GM12865 (cell line): ENCODE measurements at regions not wholly inside any gene's neighbourhood (a gene's known extent, or its start where the extent isn't known, plus 50 kb on each side); places are given as distances from the start of the nearest gene placed in this dataset.

Experiments
- DNase-seq: peaks from one replicate; pipeline ENCODE4 v3.0.0; 2010; ENCODE audit warnings: low read depth
- H3K4me3 ChIP-seq: 2 replicates; pipeline ENCODE4 v1.5.1; 2011; ENCODE audit warnings: mild to moderate bottlenecking, low read depth, low read length, control low read depth
- CTCF ChIP-seq: IDR thresholded peaks from 2 replicates; pipeline ENCODE4 v1.5.1; 2011; ENCODE audit warnings: low read length, control low read depth, low read depth, inconsistent platforms; ENCODE audit not compliant: insufficient read depth; ENCODE audit errors: missing control alignments

- H3K4me3 ChIP-seq, result no peak overlapping the region
- TF ChIP-seq CTCF, result no peak
- DNase-seq, result no peak
These were observed 116.6 kb upstream of the LCORL start for GRCh38 chr4:18138076-18138665.

DNA sequence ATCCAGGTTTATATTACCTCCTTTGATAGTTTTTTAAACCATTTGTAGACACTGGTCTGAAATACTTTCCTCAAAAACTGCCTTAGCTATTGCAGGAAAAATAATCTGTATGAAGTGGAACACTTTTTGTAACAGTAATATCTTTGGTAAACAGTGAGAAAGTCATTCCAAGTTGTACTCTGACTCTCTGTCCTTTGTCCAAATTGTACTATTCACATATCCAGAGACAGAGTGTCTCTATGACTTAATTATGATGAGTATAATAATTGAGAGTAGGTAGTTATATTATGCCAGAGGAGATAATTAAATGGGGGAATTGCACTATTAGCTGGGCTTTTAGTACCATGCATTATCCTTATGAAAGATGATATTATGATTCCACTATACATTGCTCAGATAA, 112.6 kb upstream of the LCORL start:
- TF ChIP-seq CTCF, result no peak
- no peak overlapping the region for H3K4me3 ChIP-seq
- no peak for DNase-seq

GRCh38 chr4:18130256-18130655, 108.7 kb upstream of the LCORL start:
- no peak for DNase-seq
- H3K4me3 ChIP-seq, result no peak overlapping the region
- TF ChIP-seq CTCF, result no peak

DNA sequence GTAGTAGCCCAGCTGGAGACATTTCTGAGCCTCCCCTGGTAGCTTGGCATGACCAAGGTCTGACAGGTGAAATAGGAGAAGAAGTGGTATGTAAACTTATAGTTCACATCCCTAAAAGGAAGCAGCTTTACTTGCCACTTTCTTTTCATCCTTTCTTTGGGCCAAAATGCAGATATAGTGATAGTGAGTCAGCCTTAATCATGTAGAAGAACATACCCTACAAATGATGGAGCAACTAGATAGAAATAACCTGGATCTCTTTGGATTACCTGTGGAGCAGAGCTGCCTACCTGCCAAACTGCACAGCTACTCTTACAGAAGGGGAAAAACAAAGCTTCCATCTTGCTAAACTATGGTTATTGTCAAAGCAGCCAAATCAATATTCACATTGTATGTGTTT, 106.7 kb upstream of the LCORL start:
- DNase-seq, result no peak
- no peak overlapping the region for H3K4me3 ChIP-seq
- TF ChIP-seq CTCF, result no peak

GRCh38 chr4:18127030-18127429, 105.5 kb upstream of the LCORL start:
- no peak for TF ChIP-seq CTCF
- DNase-seq, result no peak

DNA sequence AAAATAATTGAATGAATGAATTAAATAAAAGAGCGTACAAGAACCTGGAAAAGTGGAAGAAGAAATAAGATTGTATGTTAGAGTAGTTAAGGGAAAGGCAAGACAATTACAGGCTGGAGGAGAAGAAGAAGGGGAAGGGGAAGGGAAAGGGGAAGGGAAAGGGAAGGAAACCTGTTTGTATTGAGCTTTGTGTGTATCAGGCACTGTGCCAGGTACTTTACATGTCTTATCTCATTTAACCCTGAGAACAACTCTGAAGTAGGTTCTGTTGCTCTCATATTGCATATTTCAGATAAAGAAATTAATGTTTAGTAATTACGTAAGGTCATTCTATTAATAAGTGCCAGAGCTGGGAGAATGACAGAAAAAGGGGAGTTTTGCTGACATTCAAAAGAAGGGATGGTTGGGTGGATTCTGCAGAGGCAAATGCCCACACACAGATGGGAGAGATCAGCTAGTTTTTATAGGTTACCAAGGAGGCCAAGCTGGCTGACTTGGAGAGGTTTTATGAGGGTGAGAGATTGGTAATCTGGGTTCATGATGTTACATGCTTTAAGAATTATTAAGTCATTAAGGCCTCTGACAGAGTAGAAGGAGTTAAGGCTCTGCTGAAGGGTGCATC, 92.3 kb upstream of the LCORL start:
- TF ChIP-seq CTCF, result no peak
- H3K4me3 ChIP-seq, result no peak overlapping the region
- no peak for DNase-seq

More at GRCh38 chr4:18127030-18127429, 105.5 kb upstream of the LCORL start:
- H3K4me3 ChIP-seq, result no peak overlapping the region

DNA sequence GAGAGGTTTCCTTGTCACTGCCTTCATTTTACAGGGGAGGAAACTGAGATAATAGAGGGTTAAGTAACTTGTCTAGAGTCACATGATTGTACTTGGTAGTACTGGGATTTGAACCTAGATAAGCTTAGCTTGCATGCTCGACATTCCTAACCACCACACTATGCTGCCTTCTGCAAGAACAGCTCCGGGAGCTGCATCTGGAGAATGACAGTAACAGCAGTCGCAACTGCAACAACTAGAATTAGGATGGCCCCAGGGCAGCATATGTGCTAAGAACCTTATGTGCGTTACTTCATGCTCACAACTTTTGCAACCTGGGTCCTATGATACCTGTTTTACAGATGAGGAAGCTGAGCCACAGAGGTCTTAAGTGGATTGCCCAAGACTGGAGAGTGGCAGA, 89.5 kb upstream of the LCORL start:
- no peak for DNase-seq
- H3K4me3 ChIP-seq, result no peak overlapping the region

More for the DNA sequence above, 89.5 kb upstream of the LCORL start:
- no peak for TF ChIP-seq CTCF
